ENCODE measurements at regions not wholly inside any gene's neighbourhood (a gene's known extent, or its start where the extent isn't known, plus 50 kb on each side); places are given as distances from the start of the nearest gene placed in this dataset.
"Not testable (repeated sequence)": the region's sequence is repeated elsewhere in the genome, so short reads cannot be mapped to it uniquely, and the experiment has no call there.

DNA sequence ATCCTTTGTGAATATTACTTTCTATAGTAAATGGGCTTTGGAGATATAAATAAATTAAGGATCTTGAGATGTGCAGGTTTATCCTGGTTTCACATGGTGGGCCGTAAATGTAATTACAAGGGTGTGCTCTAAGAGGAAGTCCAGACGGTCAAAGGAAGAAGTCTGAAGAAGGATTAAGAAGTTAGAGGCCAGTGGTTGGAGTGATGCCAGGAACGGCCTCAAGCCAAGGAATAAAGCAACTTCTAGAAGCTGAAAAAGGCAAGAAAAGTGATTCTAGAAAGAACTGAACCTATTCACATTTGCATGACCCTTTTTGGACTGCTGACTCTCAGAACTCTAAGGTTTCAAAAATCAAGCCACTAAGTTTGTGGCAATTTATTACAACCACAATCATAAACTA lies 981.3 kb upstream of the ALCAM start:
- no peak overlapping the region for H3K4me3 Mint-ChIP-seq
- H3K4me1 Mint-ChIP-seq: no peaks in the 10 kb centered on the region
- ATAC-seq: no peak

DNA sequence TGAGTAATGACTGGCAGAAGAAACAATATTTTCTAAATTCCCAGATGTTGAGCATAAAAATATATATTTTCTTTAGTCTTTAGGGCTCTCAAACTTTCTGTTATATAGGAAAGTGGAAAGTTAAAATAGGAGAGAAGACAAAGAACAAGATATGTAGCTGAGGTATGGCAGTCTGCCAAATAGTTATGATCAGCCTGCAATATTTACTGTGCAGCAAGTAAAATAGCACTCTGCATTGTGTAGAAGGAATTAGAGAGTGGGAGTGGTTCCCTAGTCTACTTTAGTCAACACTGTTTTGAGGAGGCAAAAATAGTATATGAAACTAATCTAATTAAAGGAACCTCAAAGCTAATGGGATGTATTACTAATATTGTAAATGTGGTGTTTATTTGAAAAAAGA lies 978.1 kb upstream of the ALCAM start:
- H3K27ac Mint-ChIP-seq: no peak overlapping the region
- H3K9me3 Mint-ChIP-seq: peaks cover 9% of the 10 kb centered on the region in 2 donors
- no peak overlapping the region for H3K4me3 Mint-ChIP-seq
- DNase-seq (no peak), ATAC-seq (no peak)
- no peaks in the 10 kb centered on the region for H3K27me3 Mint-ChIP-seq
- no peaks in the 10 kb centered on the region for H3K4me1 Mint-ChIP-seq

More for the DNA sequence above, 981.3 kb upstream of the ALCAM start:
- no peaks in the 10 kb centered on the region for H3K27me3 Mint-ChIP-seq
- DNase-seq: no peak
- no peak overlapping the region for H3K27ac Mint-ChIP-seq
- H3K9me3 Mint-ChIP-seq: peaks cover 0 to 13% of the 10 kb centered on the region in 2 donors

DNA sequence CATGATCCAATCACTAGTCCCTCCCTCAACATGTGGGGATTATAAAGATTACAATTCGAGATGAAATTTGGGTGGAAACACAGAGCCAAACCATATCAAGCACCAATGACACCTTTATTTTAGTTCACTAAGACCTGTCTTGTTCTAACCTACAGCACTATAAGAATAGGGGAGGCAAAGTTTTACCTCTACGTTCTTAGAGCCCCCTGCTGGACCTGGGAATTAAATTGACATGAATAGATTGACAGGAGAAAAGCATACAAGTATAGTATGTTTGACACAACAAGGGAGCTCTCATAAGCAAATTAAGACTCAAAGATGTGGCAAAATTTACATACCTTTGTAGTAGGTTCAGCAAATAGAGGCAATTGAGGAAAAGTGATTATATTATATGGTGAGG lies 974.4 kb upstream of the ALCAM start:
- no peak overlapping the region for H3K27ac Mint-ChIP-seq
- H3K9me3 Mint-ChIP-seq: peaks cover 5 to 9% of the 10 kb centered on the region in 2 donors
- no peak for DNase-seq
- H3K27me3 Mint-ChIP-seq: no peaks in the 10 kb centered on the region
- H3K4me1 Mint-ChIP-seq: no peaks in the 10 kb centered on the region
- H3K4me3 Mint-ChIP-seq: no peak overlapping the region
- no peak for ATAC-seq

DNA sequence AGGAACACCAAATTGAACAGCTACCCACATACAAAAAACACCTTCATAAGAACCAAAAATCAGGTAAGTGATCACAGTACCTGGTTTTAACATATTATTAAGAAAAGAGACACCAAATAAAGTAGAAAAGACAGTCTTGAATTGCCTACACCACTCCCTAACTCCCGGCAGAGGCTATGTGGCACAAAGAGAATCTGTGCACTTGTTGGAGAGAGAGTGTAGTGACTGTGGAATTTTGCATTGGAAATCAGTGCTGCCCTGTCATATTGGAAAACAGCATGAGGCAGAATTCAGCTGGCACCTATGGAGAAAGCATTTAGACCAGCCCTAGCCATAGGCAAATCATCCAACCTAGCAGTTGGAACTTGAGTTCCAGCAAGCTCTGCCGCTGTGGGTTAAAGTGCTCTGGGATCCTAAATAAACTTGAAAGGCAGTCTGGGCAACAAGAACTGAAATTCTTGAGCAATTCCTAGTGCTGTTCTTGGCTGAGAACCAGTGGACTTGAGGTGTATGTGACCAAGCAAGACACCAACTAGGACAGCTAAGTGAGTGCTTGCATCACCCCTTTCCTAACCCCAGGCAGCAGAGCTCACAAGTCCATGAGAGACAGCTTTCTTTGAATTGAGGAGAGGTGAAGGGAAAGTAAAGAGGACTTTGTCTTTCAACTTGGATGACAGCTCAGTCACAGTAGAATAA lies 969.6 kb upstream of the ALCAM start:
- no peaks in the 10 kb centered on the region for H3K27me3 Mint-ChIP-seq
- H3K9me3 Mint-ChIP-seq: peaks cover 4 to 14% of the 10 kb centered on the region in 2 donors
- DNase-seq (no peak), ATAC-seq (no peak)
- H3K4me3 Mint-ChIP-seq: no peak overlapping the region
- H3K27ac Mint-ChIP-seq: no peak overlapping the region
- no peaks in the 10 kb centered on the region for H3K4me1 Mint-ChIP-seq

DNA sequence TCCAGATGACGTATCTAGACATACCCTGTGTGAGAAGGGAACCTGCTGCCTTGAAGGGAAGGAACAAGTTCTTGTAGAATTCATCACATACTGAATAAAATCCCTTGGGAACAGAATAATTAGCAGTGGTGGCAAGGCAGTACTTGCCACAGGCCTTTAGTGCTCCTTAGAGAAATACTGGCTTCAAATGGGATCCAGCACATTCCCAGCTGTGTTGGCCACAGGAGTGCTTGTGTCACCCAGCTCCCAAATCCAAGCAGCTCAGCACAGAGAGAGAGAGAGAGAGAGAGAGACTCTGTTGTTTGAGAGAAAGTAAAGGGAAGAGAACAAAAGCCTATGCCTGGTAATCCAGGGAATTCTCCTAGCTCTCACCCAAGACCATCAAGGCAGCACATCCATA lies 969.0 kb upstream of the ALCAM start:
- no peak for DNase-seq
- ATAC-seq: no peak
- Mint-ChIP-seq H3K4me3 (no peak overlapping the region), H3K4me1 (no peaks in the 10 kb centered on the region), H3K9me3 (peaks cover 4 to 13% of the 10 kb centered on the region in 2 donors), H3K27ac (no peak overlapping the region), H3K27me3 (no peaks in the 10 kb centered on the region)

DNA sequence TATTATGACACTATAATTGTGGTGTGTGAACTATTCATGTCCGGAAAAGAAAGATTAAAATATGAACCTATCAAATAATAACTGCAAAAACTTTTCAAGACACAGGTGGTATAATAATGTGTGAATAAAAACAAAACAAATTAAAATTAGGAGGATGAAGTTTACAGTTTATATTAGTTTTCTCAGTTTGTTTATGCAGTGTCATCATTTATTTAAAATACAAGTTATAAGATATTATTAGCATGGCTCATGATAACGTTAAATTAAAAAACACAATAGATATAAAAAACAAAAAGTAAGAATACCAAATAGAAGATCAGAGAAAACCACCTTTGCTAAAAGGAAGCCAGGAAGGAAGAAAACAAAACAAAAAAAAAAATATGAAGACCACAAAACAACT lies 963.8 kb upstream of the ALCAM start:
- no peak overlapping the region for H3K27ac Mint-ChIP-seq
- H3K27me3 Mint-ChIP-seq: no peaks in the 10 kb centered on the region
- no peaks in the 10 kb centered on the region for H3K4me1 Mint-ChIP-seq

DNA sequence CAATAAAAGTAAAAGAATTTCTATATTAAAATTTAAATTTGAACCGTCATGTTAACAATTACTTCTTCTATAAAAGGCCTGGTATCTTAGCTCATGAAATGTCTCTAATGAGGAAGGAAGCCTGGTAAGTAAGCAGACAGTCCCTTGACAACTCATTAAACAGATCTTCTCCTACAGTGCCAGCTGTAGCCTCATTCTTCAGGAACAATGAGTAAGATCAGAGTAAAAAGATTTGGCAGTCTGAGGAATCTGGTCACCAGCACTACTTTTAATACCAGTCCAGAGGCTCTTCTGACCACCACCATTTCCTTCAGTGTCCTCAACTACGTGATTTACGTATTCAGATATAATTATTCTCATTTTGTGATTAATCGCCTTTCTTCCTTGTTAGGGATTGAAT lies 955.0 kb upstream of the ALCAM start:
- Mint-ChIP-seq H3K27ac (no peak overlapping the region), H3K4me3 (no peak overlapping the region), H3K27me3 (no peaks in the 10 kb centered on the region), H3K4me1 (no peaks in the 10 kb centered on the region), H3K9me3 (no peaks in the 10 kb centered on the region)
- DNase-seq: no peak
- no peak for ATAC-seq

More for the DNA sequence above, 963.8 kb upstream of the ALCAM start:
- H3K4me3 Mint-ChIP-seq: no peak overlapping the region
- H3K9me3 Mint-ChIP-seq: peaks cover under 1 to 13% of the 10 kb centered on the region in 2 donors
- DNase-seq: no peak
- no peak for ATAC-seq

DNA sequence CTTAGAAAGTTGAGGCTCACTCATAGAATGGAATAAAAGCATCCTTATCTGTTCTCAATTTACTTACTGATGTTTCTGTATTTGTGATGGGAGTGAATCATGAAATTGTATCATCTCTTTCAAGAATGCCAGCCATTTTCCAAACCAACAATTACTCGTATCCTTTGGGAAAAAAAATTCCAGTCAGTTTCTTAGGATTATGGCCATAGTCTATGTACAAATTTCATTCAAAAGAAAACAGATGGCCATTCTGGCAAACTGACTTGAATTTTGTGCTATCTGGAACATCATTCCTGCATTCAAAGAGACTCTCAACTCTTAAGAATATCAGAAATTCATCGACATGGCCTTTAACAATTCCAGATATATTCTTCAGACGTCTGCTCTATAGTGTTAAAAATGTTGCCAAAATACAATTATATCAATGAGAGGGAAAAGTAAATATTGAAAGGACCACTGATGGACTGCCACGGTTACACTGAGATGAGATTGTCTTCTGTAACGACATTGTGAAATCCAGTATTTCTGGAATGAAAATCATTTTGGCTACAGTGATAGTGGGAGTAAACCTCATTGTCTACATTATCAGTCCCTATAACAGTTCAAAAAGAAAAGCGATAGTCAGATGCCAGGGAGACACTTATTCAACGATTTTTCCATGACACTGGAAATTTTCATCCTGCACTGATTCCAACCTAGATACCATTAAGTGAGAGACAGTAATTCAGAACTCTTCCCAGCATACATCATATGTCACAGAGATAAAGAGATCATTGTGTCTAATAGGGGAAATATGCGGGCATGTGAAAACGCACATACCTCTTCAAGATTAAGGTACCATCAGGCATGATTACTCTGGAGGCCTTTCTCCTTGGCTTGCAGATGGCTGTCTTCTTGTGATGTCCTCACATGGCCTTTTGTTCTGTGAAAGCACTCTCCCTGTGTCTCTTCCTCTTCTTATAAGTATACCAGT lies 953.8 kb upstream of the ALCAM start:
- no peak overlapping the region for H3K4me3 Mint-ChIP-seq
- no peak overlapping the region for H3K27ac Mint-ChIP-seq
- H3K27me3 Mint-ChIP-seq: no peaks in the 10 kb centered on the region
- H3K4me1 Mint-ChIP-seq: no peaks in the 10 kb centered on the region
- no peaks in the 10 kb centered on the region for H3K9me3 Mint-ChIP-seq
- DNase-seq (no peak), ATAC-seq (no peak)

DNA sequence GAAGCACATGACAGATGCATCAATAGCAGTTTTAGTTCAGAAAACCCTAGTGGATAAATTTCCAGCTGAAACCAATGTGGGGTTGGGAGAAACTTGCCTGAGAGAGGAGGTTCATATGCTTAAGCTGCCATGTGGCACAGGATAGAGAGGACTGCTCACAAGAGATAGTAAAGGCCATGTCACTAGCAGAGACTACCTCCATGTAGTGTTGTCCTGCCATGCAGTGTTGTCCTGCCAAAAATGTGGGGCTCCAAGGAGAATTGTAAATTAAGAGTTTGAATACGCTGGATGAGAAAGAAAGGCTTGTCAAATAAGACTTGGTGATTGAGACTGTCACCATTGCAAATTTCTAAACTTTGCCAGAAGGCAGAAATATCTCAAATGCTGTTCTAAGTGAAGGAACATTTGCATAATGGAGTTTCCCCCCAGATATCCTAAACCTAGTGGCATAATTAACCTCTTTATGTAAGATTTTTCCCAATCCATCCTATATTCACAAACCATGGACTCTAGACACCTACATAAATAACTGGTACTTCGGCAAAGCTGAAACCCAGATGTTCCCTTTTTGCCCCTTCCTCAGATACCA lies 938.3 kb upstream of the ALCAM start:
- peak overlapping the region in 1 of 2 donors; percentile 55 for H3K27ac Mint-ChIP-seq
- H3K4me3 Mint-ChIP-seq: no peak overlapping the region
- no peaks in the 10 kb centered on the region for H3K27me3 Mint-ChIP-seq
- no peaks in the 10 kb centered on the region for H3K4me1 Mint-ChIP-seq
- DNase-seq (no peak), ATAC-seq (no peak)
- H3K9me3 Mint-ChIP-seq: no peaks in the 10 kb centered on the region

DNA sequence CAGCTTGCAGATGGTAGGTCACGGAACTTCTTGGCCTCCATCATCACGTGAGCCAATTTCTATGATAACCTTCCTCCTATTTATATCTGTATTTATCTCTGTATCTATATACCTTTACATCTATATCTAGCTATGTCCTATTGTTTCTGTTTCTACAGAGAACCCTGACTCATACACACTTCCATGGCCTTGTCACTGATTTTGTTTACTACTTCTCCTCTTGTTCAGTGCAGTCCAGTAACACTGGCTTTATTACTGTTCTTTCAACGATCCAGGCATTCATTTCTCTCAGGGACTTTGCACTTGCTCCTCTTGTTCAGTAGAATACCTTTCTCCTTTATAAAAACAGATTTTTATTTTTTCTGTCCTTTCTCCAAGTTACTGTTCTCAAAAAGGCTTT lies 937.0 kb upstream of the ALCAM start:
- ATAC-seq: no peak
- Mint-ChIP-seq H3K4me1 (no peaks in the 10 kb centered on the region), H3K9me3 (no peaks in the 10 kb centered on the region), H3K27ac (no peak overlapping the region), H3K4me3 (no peak overlapping the region), H3K27me3 (no peaks in the 10 kb centered on the region)
- no peak for DNase-seq

DNA sequence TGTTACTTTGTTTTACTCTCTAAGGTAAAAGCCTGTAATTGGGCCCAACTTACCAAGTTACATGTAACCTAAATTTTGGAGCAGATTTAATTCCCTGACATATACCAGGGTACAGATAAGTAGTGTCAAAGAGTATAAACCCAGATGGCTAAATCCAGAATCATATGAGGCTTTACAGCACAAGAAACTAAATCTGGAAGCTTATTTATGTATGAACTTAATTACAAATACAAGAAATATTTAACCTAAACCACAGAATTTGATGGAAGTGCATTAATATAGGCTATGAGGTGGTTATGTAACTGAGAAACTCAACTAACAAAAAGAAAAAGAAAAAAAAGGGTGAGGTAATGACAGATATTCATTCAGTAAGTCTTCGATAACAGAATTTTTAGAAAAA lies 930.2 kb upstream of the ALCAM start:
- no peak overlapping the region for H3K27ac Mint-ChIP-seq
- ATAC-seq (no peak), DNase-seq (no peak)
- no peak overlapping the region for H3K4me3 Mint-ChIP-seq
- H3K4me1 Mint-ChIP-seq: no peaks in the 10 kb centered on the region
- H3K9me3 Mint-ChIP-seq: no peaks in the 10 kb centered on the region
- H3K27me3 Mint-ChIP-seq: no peaks in the 10 kb centered on the region

DNA sequence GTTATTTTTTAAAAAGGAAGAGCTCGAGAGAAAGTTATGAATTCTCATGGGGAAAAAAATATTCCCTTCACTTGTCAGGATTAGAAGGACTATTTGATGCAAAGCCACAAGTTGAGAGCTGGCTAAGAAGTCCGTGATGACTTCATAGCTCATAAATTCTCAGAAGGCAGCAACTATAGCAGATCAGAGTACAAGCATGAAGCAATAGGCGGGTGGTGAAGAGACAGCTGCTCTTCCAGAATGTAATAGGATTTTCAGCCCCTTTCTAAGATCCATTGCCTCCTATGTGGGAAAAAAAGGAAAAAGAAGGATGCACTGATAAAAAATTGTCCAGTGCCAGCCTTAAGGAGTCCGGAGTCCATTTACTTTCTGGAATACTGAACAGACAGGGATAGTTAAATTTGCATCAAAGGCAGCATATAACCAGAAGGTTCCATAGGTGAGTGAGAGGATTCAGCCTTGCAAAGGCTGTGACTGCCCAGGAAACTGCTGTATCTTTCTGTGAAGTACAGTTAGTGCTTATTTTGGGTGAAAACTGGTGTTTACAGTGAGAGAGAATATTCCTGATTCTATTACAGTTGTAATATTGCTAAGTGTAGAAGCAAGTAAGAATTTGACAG lies 929.5 kb upstream of the ALCAM start:
- no peak overlapping the region for H3K27ac Mint-ChIP-seq
- H3K4me1 Mint-ChIP-seq: no peaks in the 10 kb centered on the region
- no peak overlapping the region for H3K4me3 Mint-ChIP-seq
- DNase-seq (no peak), ATAC-seq (no peak)
- no peaks in the 10 kb centered on the region for H3K9me3 Mint-ChIP-seq
- no peaks in the 10 kb centered on the region for H3K27me3 Mint-ChIP-seq

DNA sequence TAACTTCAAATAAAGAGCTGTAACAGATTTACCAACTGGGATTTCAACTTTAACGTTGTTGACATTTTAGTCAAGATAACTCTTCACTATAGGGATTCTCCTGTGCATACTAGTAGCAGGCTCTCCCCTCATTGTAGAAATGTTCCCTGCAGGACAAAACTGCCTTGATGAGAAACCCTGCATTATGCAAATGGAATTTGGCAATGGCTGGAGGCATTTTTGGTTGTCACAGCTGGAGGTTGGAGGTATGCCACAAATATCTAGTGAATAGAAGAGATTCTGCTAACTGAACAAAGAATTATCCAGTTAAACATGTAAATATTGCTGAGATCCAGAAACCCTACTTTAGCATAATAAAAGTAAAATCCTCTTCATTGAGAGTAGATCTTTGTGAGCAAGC lies 928.8 kb upstream of the ALCAM start:
- H3K27me3 Mint-ChIP-seq: no peaks in the 10 kb centered on the region
- H3K9me3 Mint-ChIP-seq: no peaks in the 10 kb centered on the region
- H3K4me3 Mint-ChIP-seq: no peak overlapping the region
- ATAC-seq (no peak), DNase-seq (no peak)
- H3K27ac Mint-ChIP-seq: no peak overlapping the region
- no peaks in the 10 kb centered on the region for H3K4me1 Mint-ChIP-seq

DNA sequence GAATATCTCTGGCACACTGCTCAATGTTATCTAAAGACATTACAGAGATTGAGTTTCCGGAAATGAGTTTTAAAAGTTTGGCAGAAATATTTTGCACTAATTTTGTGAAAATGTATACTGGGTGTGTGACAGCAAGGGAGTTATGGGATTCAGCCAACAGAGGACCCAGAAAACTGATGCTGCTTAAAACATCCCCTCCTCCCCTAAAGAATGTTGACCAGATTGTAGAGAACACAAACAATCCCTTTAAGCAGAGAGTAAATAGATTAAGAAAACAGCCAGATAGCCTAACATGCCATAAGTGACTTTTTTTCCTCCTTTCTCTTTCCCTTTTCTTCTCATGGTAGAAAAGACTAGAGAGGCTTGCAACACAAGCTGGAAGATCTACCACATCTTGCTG lies 928.0 kb upstream of the ALCAM start:
- DNase-seq (no peak), ATAC-seq (no peak)
- peaks cover 0 to 1% of the 10 kb centered on the region in 2 donors for H3K9me3 Mint-ChIP-seq
- no peaks in the 10 kb centered on the region for H3K4me1 Mint-ChIP-seq
- H3K27me3 Mint-ChIP-seq: no peaks in the 10 kb centered on the region
- H3K27ac Mint-ChIP-seq: no peak overlapping the region
- no peak overlapping the region for H3K4me3 Mint-ChIP-seq

DNA sequence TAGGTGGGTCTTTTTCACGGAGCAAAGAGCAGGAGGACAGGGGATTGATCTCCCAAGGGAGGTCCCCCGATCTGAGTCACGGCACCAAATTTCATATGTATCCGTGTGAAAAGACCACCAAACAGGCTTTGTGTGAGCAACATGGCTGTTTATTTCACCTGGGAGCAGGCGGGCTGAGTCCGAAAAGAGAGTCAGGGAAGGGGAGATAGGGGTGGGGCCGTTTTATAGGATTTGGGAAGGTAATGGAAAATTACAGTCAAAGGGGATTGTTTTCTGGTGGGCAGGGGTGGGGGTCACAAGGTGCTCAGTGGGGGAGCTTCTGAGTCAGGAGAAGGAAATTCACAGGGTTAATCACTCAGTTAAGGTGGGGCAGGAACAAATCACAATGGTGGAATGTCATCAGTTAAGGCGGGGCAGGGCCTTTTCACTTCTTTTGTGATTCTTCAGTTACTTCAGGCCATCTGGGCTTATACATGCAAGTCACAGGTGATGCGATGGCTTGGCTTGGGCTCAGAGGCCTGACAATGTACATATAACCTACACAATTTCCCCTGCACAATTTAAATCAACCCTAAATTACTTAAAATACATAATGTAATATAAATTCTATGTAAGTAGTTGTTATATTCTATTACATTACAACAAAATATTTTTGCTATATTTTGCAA lies 921.3 kb upstream of the ALCAM start:
- H3K27me3 Mint-ChIP-seq, H3K4me3 Mint-ChIP-seq, H3K27ac Mint-ChIP-seq, H3K9me3 Mint-ChIP-seq, H3K4me1 Mint-ChIP-seq, ATAC-seq, DNase-seq: not testable (repeated sequence)
